GM18508 (cell line): ENCODE measurements at regions not wholly inside any gene's neighbourhood (a gene's known extent, or its start where the extent isn't known, plus 50 kb on each side); places are given as distances from the start of the nearest gene placed in this dataset.

Source experiments
- ATAC-seq: cut with Tn5 transposase; IDR thresholded peaks from one replicate; pipeline ENCODE4 v1.9.1; 2021; ENCODE audit warnings: moderate number of reproducible peaks; ENCODE audit not compliant: insufficient read depth, unreplicated experiment

- no peak for ATAC-seq
Observed at GRCh38 chr5:143695244-143695864, 116.6 kb upstream of the HMHB1 start.

DNA sequence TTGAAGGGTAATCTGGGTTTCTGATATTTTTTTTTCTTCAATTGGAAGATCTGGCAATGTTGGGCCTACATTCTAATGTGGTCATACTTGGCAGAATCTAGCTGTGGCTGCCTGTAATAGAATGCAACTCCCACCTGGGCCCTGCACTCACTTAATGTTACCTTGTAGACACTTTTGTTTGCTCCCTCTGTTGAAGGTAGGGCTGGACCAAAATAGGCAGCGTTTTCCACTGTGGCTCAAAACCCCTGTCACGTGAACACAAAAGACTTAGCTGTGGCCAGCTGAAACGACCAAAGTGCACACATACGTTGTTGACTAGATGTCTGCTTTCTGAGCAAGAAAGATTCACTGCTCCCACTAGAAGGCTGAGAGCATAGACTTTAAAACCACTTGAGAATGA lies 117.6 kb upstream of the HMHB1 start:
- no peak for ATAC-seq

- ATAC-seq = peak; percentile 79
Observed at GRCh38 chr5:143693651-143694252, 118.2 kb upstream of the HMHB1 start.

DNA sequence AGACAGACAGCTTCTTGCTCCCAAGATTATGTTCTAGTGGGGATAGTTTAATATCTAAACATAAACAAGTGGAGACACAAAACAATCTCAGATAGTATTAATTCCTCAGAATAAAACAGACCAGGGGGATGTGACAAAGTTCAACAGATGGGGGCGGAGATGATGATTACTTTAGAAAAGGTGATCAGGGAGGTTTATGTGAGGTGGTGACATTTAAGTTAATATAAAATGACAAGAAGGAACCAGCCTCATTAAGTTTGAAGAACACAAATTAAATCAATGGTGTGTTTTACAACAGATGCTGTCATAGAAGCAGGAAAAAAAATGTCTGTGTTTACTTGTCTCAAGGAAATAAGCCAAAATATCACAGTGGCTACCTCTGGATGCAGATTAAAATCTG lies 119.6 kb upstream of the HMHB1 start:
- ATAC-seq = no peak

GRCh38 chr5:143691945-143692290 lies 120.0 kb upstream of the HMHB1 start:
- no peak for ATAC-seq

DNA sequence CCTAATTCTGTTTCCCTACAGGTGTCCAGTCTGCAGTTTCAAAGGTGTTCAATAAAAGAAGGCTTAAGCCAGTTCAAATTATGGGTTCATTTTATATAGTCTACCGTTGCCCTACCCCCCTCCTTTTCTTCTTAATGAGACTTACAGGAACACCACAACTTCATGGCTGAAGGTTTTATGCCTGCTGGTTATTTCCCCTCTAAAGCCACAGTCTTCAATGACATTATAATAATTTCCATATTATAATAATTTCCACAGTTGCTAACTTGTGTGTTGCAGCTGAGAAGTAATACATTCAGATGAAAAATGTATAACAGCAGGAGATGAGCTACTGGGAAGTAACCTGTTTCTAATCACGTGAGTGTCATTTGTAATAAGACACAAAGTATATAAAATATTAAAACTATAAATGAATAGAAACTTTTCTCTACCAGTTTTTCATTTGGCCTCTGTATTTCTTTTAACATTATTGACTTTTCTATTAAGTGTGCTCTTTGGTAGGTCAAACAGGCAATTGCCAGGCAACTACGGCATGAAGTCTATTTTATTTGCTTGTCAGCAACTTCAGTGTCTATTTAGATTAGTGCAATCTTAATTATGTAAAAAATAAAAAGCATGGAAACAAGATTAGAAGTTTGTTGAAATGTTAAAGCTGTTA lies 120.5 kb upstream of the HMHB1 start:
- ATAC-seq = no peak

DNA sequence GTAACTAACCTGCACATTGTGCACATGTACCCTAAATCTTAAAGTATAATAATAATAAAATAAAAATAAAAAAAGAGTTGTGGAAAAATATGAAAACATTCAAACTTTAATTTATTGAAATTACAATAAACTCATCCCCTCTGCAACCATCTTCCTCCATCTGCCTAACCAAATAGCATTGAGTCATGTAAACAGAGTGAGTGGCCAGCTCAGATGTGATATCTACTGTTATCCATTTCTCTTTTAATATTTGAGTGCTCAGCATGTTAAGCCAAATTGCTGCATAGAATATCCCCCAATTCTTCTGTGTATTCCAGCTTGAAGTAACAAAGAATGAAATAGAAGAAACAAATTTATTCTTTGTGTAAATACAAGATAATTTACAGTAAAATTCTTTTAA lies 124.4 kb upstream of the HMHB1 start:
- no peak for ATAC-seq

GRCh38 chr5:143685246-143685815 lies 126.6 kb upstream of the HMHB1 start:
- ATAC-seq = no peak

DNA sequence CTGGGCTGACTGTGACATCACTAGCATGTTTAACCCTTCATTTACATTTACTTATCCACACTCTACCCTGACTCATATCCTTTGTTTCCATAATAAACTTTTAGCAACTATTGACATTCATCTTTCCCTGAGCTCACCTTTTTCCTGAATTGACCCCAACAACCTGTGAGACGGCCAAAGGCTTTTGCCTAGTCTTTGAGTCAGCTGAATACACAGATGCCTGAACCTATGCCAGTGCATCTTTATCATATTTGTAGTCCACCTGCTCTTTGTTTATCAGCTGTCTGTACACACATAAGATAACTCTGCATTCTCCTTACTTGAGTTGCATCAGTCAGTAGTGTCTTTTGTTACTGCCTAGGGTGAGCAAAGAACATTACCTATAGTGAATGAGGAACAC lies 128.5 kb upstream of the HMHB1 start:
- no peak for ATAC-seq

DNA sequence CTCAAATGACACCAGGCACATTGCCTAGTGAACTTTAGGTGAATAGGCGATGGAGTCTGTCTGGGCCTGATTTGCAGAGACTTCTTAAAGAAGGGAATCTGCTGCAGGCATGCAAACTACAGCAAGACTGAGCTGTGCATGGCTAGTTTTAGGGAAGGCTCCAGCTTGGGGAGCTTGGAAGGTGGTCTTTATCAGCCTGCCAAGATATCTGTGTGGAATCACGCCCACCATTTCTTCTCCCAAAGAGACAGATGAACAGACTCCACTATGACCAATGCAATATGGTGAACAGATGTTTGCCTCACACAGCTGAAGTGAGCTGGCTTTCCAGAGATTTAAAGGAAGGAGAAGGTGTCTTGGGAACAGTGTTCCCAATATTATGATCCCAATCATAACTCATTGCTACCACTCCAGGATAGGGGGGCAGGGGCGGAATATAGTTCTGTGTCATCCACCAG lies 129.0 kb upstream of the HMHB1 start:
- ATAC-seq = no peak

DNA sequence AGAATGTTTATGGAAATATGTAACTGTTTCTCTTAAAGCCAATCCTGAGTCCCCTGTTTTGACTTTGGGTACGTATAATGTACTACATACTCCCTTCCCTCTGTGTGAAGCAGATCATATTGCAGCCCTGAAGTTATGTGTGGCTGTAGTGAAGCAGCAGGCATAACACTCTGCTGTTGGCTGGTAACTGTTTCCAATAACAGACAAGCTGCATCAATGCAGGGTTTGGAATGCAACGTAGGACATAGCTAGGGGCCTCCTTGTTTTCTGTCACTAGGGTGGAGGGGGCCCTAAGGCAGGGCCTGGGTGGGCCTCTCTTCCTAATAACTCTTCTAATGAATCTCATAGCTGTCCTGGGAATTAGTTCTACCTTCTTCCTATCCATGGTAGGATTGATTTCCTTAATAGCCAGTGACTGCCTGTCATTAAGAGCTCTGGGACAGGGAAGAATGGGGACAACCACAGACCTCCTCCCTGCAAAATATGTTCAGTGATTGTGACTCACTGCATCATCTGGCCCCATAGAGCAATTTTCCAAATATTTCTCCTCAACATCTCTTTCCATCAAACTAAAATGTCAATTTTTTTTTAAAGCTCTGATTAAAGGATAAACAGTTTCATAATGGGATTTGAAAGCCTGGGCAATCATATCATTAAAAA lies 129.6 kb upstream of the HMHB1 start:
- no peak for ATAC-seq

GRCh38 chr5:143680672-143681259 lies 131.2 kb upstream of the HMHB1 start:
- no peak for ATAC-seq

GRCh38 chr5:143679777-143680176 lies 132.2 kb upstream of the HMHB1 start:
- no peak for ATAC-seq

DNA sequence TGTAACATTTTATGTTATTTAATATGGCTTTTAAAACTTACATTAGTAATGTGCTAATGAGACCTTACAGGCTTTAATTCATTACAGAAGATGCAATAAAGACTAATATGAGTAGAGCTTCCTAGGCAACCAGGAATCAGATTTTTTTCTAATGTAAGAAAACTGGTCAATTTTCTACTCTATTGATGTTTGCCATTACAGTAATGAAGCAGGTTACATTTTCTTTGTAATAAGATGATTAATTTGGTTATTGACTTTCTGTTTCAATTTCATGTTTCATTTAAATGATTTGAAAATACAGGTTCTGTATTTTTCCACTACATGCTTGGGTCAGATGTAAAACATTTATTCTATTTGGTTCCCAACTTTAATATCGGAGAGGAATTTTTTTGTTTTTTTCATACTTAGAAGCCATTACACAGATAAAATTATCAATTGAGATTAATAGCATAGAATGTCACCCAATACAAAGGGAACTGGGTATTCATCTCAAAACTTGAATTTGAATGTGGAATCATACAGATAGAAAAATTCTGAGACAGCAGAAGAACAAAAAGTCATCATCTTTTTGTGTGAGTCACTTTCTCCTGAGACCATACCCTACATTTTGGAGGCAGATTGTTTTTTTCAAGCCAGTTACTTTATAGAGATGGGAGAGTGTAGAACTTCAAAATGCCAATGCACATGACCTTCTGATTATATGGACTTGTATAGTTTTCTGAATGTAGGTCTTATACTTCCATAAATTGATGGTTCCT lies 133.6 kb upstream of the HMHB1 start:
- ATAC-seq = no peak

DNA sequence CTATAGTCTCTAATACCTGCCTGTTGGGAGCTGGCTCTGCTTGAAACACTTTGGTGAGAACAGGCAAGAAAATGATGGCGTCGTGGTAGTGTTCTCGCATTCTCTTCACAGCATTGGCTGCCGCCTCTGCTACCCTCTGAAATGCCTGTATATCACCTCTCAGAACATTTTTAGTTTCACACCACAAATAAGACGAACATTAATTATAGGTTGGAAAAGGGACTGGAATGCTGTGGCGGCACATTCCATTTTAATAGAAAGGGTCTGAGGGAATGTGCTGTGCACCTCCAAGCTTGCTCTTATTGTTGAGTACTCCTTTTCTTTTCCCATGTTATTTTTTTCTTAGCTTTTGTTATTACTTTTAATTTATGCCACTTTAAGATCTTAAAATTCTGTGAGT lies 134.6 kb upstream of the HMHB1 start:
- ATAC-seq = no peak

DNA sequence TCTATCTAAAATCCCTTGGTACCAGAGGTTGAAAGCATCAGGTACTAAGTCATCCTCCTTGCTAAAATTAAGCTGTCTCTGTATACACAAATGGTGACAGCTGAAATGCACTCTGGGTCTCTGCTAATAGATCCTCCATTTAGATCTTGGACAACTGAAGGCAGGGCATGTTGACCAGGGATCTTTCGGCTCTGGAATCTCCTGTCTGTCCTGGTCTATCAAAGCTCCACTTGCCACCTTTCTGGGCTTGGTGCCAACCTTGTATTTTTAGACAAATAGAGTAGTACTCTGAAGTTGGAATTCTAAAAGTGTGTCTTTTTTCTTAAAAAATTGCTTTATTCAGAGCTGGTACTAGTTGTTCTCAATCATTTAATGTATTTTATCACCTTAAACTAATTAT lies 135.2 kb upstream of the HMHB1 start:
- no peak for ATAC-seq

DNA sequence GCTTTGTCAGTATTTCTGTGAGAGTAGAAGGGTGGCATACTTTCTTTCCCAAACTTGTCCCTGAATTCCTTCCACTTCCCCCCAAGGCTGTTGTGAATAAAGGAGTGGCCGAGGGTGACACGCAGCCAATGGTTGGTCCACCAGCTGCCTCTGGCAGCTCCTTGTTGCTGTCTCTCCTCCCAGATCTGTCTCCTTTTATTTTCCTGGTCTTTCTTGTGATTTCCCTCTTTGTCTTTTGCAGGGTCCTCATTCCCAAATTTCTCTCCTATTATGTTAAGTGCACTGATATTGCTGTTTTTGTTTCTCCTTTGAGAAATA lies 137.5 kb upstream of the HMHB1 start:
- no peak for ATAC-seq

DNA sequence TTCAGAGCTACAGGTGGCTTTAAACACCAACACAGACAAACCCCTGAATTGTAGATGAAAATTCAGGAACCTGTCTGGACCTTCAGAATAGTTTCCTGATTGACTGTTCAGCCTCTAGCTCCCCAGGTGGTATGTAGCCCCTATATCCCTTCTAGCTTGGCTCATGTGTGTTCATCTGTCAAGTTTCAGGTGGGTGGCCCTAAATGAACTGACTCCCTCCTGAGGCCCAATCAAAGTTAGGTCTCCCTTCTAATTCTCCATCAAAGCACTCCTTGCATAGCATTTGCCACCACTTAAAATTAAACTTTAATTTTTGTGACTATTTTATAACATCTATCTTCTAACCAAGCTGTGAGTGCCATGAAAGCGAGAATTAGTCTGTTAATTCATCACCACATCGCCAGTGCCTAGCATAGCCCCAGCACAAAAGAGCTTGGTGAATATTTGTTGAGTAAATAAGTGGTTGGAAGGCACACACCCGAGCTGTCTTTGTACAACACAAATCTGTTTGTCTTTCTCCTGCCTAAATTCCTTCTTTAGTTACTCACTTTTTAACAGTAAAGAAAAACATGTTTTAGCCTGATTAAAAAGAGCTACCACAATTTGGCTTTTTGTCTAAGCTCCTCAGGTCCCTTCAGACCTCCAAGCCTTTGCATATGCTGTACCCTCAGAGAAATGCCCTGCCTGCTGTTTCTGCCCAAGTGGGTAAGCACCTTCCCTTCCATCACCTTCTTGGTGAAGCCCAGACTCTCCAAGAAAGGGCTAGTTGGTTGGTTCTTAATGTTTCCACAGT lies 138.1 kb upstream of the HMHB1 start:
- ATAC-seq = no peak

DNA sequence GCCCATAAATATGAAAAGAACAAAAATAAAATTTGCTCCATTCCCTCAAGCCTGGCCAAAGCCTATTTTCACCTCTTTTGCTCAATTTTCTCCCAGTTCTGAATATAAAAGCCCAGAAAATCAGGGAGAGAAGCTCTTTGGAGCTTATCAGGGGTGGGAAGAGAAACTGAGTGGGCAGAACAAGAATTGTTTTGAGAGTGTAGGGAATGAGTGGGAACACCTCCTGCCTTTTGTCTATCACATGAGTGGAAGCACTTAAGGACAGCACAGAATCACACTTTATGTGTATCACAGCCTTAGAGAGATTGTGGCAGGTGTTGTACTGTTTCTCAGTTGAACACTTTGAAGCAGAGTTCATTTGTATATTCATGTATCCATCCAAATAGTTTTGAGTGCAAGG lies 139.2 kb upstream of the HMHB1 start:
- ATAC-seq = no peak
